ENCODE measurements at regions not wholly inside any gene's neighbourhood (a gene's known extent, or its start where the extent isn't known, plus 50 kb on each side); places are given as distances from the start of the nearest gene placed in this dataset.

DNA sequence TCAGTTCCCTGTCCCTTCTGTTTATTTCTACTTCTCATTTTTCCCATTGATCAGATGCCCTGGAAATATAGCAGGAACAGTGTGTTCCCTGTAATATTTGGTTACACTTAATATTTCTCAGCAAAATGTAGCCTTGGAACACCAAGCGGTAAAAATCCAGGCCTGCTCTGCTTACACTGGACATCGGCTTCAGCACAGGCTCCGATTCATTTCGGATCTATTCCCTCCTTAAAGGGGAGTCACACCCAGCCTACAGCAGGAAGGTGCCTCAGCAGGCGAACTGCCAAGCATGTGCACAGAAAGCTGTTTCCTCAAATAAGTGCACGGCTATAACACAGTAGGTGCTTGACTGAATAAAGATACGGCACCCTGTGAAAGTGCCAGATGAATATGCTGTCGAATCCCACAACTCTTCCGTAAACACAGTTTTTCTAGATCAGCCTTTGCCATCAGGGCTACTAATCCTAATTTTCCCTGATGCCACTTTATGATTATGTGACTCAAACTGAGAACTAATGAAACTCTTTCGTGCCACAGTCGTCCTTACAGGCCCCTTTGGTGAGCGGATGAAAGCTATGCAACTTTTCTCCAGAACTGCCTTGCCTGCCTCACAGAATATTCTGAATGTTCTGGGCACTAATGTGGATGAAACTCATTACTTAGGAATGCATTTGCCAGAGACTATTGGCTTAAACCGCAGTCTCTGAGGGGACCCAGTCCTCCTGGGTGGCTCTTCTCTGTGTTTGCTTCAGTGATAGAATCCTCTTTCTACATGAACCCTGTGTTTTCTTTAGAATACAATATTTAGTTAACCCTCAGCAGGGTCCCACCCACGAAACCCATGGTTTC lies 275.5 kb upstream of the RUNX1 start:
- TF ChIP-seq EP300 (IDR thresholded peaks at IDR 0.05): peak in 1 of 2 donors; percentile 72
- TF ChIP-seq, protein P1, sequence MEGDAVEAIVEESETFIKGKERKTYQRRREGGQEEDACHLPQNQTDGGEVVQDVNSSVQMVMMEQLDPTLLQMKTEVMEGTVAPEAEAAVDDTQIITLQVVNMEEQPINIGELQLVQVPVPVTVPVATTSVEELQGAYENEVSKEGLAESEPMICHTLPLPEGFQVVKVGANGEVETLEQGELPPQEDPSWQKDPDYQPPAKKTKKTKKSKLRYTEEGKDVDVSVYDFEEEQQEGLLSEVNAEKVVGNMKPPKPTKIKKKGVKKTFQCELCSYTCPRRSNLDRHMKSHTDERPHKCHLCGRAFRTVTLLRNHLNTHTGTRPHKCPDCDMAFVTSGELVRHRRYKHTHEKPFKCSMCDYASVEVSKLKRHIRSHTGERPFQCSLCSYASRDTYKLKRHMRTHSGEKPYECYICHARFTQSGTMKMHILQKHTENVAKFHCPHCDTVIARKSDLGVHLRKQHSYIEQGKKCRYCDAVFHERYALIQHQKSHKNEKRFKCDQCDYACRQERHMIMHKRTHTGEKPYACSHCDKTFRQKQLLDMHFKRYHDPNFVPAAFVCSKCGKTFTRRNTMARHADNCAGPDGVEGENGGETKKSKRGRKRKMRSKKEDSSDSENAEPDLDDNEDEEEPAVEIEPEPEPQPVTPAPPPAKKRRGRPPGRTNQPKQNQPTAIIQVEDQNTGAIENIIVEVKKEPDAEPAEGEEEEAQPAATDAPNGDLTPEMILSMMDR (IDR thresholded peaks at IDR 0.05): peak in 1 of 5 experiments; percentile 11

All from tibial nerve (tissue), 4 donors.